HEK293 (cell line): ENCODE measurements at regions not wholly inside any gene's neighbourhood (a gene's known extent, or its start where the extent isn't known, plus 50 kb on each side); places are given as distances from the start of the nearest gene placed in this dataset.

Experiments used
- CTCF ChIP-seq: fragments of 450-650 bp; formaldehyde crosslinking; IDR thresholded peaks from 2 replicates; pipeline ENCODE4 v1.5.1; 2016; ENCODE audit warnings: missing biosample characterization, missing genetic modification characterization
- HOXD13 ChIP-seq: sonication (generic); formaldehyde crosslinking; IDR thresholded peaks from 2 replicates; pipeline ENCODE4 v1.8.0; 2022; ENCODE audit warnings: missing genetic modification reagents, borderline replicate concordance
- ZBTB17 ChIP-seq: fragments of 450-650 bp; formaldehyde crosslinking; IDR thresholded peaks from 2 replicates; pipeline ENCODE4 v1.5.1; 2016; ENCODE audit warnings: missing biosample characterization, missing genetic modification characterization
- ZNF768 ChIP-seq: fragments of 450-650 bp; formaldehyde crosslinking; IDR thresholded peaks from 2 replicates; pipeline ENCODE4 v1.5.1; 2018; ENCODE audit warnings: missing biosample characterization, mild to moderate bottlenecking, missing genetic modification characterization

GRCh38 chr6:140708441-140708840 lies 1334.0 kb upstream of the CITED2 start:
- TF ChIP-seq CTCF (tag by site-specific recombination) (no peak), ZNF768 (tag by site-specific recombination) (no peak), ZBTB17 (tag by site-specific recombination) (no peak), HOXD13 (CRISPR knock-in tag) (no peak)
